ENCODE measurements at regions not wholly inside any gene's neighbourhood (a gene's known extent, or its start where the extent isn't known, plus 50 kb on each side); places are given as distances from the start of the nearest gene placed in this dataset.

- DNase-seq (ENCODE audit: low spot score): no peak
Observed at GRCh38 chr2:15082105-15083058, 449.9 kb downstream of the LRATD1 start.

- no peak for DNase-seq (ENCODE audit: low spot score)
Observed at GRCh38 chr2:15084826-15085489, 452.4 kb downstream of the LRATD1 start.

GRCh38 chr2:15092181-15092580, 459.7 kb downstream of the LRATD1 start:
- DNase-seq (ENCODE audit: low spot score): no peak

- no peak for DNase-seq (ENCODE audit: low spot score)
Observed at GRCh38 chr2:15092691-15093090, 460.2 kb downstream of the LRATD1 start.

- DNase-seq (ENCODE audit: low spot score): no peak
Observed at GRCh38 chr2:15094161-15094560, 461.6 kb downstream of the LRATD1 start.

- no peak for DNase-seq (ENCODE audit: low spot score)
Observed at GRCh38 chr2:15096873-15097272, 464.3 kb downstream of the NBAS start.

- DNase-seq (ENCODE audit: low spot score): no peak
Observed at GRCh38 chr2:15107137-15107536, 454.0 kb downstream of the NBAS start.

GRCh38 chr2:15111718-15112117, 449.4 kb downstream of the NBAS start:
- DNase-seq (ENCODE audit: low spot score): no peak

- no peak for DNase-seq (ENCODE audit: low spot score)
Observed at GRCh38 chr2:15112216-15112615, 448.9 kb downstream of the NBAS start.

- DNase-seq (ENCODE audit: low spot score): no peak
Observed at GRCh38 chr2:15115776-15116175, 445.4 kb downstream of the NBAS start.

GRCh38 chr2:15116830-15117229, 444.3 kb downstream of the NBAS start:
- no peak for DNase-seq (ENCODE audit: low spot score)
